Activated naive CD4-positive, alpha-beta T cell treated with anti-CD3 and anti-CD28 coated beads, Interleukin-2, amount 10 ng/mL, durations not matched to agents 7 days and 5 days (primary cell): ENCODE measurements at regions not wholly inside any gene's neighbourhood (a gene's known extent, or its start where the extent isn't known, plus 50 kb on each side); places are given as distances from the start of the nearest gene placed in this dataset.
"Not testable (repeated sequence)": the region's sequence is repeated elsewhere in the genome, so short reads cannot be mapped to it uniquely, and the experiment has no call there.

Source experiments
- CTCF ChIA-PET: fragments of 350-600 bp; sonication (Branson Sonifier 250); formaldehyde crosslinking; loops from one replicate; lab custom pipeline; 2021; ENCODE audit warnings: antibody characterized with exemption; lab: Charles Lee
- DNase-seq: peaks from one replicate; pipeline ENCODE4 v3.0.0-alpha.2; 2020
- H3K27ac Mint-ChIP-seq: one replicate; pipeline ENCODE4 v1.8.0; 2021; ENCODE audit warnings: mild to moderate bottlenecking, moderate library complexity, mixed read lengths
- H3K27me3 Mint-ChIP-seq: one replicate; pipeline ENCODE4 v1.8.0; 2021; ENCODE audit warnings: mild to moderate bottlenecking, mixed read lengths
- H3K36me3 Mint-ChIP-seq: one replicate; pipeline ENCODE4 v1.8.0; 2021; ENCODE audit warnings: mixed read lengths
- H3K4me1 Mint-ChIP-seq: one replicate; pipeline ENCODE4 v1.8.0; 2021; ENCODE audit warnings: mixed read lengths
- H3K4me3 Mint-ChIP-seq: one replicate; pipeline ENCODE4 v1.8.0; 2021; ENCODE audit warnings: mild to moderate bottlenecking, moderate library complexity, mixed read lengths
- H3K9me3 Mint-ChIP-seq: one replicate; pipeline ENCODE4 v1.8.0; 2021; ENCODE audit warnings: mixed read lengths

- no peak overlapping the region for H3K4me3 Mint-ChIP-seq
- no peaks in the 10 kb centered on the region for H3K27me3 Mint-ChIP-seq
- CTCF ChIA-PET = no interaction called here
- H3K36me3 Mint-ChIP-seq = no peaks in the 10 kb centered on the region
- DNase-seq = no peak
- H3K4me1 Mint-ChIP-seq = no peaks in the 10 kb centered on the region
- H3K9me3 Mint-ChIP-seq = no peaks in the 10 kb centered on the region
- H3K27ac Mint-ChIP-seq = no peak overlapping the region
Measured at GRCh38 chrX:63285375-63285774, 65.8 kb downstream of the SPIN4 start.

GRCh38 chrX:63284659-63285058, 66.5 kb downstream of the SPIN4 start:
- Mint-ChIP-seq H3K9me3 (no peaks in the 10 kb centered on the region), H3K27me3 (no peaks in the 10 kb centered on the region), H3K4me3 (no peak overlapping the region), H3K27ac (no peak overlapping the region), H3K4me1 (no peaks in the 10 kb centered on the region), H3K36me3 (no peaks in the 10 kb centered on the region)
- DNase-seq = no peak
- CTCF ChIA-PET = no interaction called here

- H3K4me3 Mint-ChIP-seq = no peak overlapping the region
- no peaks in the 10 kb centered on the region for H3K36me3 Mint-ChIP-seq
- H3K27me3 Mint-ChIP-seq = no peaks in the 10 kb centered on the region
- H3K9me3 Mint-ChIP-seq = no peaks in the 10 kb centered on the region
- no peaks in the 10 kb centered on the region for H3K4me1 Mint-ChIP-seq
- H3K27ac Mint-ChIP-seq = no peak overlapping the region
- DNase-seq = no peak
- CTCF ChIA-PET = no interaction called here
Measured at GRCh38 chrX:63283348-63283747, 67.8 kb downstream of the SPIN4 start.

- no peaks in the 10 kb centered on the region for H3K4me1 Mint-ChIP-seq
- no peaks in the 10 kb centered on the region for H3K9me3 Mint-ChIP-seq
- no peak overlapping the region for H3K27ac Mint-ChIP-seq
- DNase-seq = no peak
- no peak overlapping the region for H3K4me3 Mint-ChIP-seq
- CTCF ChIA-PET = no interaction called here
- H3K36me3 Mint-ChIP-seq = no peaks in the 10 kb centered on the region
- H3K27me3 Mint-ChIP-seq = no peaks in the 10 kb centered on the region
Measured at GRCh38 chrX:63282828-63283227, 68.3 kb downstream of the SPIN4 start.

GRCh38 chrX:63282077-63282476, 69.1 kb downstream of the SPIN4 start:
- no peak overlapping the region for H3K4me3 Mint-ChIP-seq
- CTCF ChIA-PET = no interaction called here
- H3K27me3 Mint-ChIP-seq = no peaks in the 10 kb centered on the region
- H3K36me3 Mint-ChIP-seq = no peaks in the 10 kb centered on the region
- H3K4me1 Mint-ChIP-seq = no peaks in the 10 kb centered on the region
- no peak for DNase-seq
- H3K9me3 Mint-ChIP-seq = no peaks in the 10 kb centered on the region
- H3K27ac Mint-ChIP-seq = no peak overlapping the region

- Mint-ChIP-seq H3K4me1 (no peaks in the 10 kb centered on the region), H3K9me3 (no peaks in the 10 kb centered on the region), H3K4me3 (no peak overlapping the region), H3K27ac (no peak overlapping the region), H3K36me3 (no peaks in the 10 kb centered on the region), H3K27me3 (no peaks in the 10 kb centered on the region)
- DNase-seq = no peak
- CTCF ChIA-PET = no interaction called here
Measured at GRCh38 chrX:63281465-63281864, 69.7 kb downstream of the SPIN4 start.

GRCh38 chrX:63277394-63277793, 73.7 kb downstream of the SPIN4 start:
- H3K4me3 Mint-ChIP-seq, H3K9me3 Mint-ChIP-seq, H3K27ac Mint-ChIP-seq, H3K4me1 Mint-ChIP-seq, H3K27me3 Mint-ChIP-seq, CTCF ChIA-PET, DNase-seq, H3K36me3 Mint-ChIP-seq: not testable (repeated sequence)

GRCh38 chrX:63275127-63275526, 76.0 kb downstream of the SPIN4 start:
- no peak overlapping the region for H3K27ac Mint-ChIP-seq
- no peaks in the 10 kb centered on the region for H3K9me3 Mint-ChIP-seq
- peak; percentile 21 for DNase-seq
- H3K4me3 Mint-ChIP-seq = no peak overlapping the region
- CTCF ChIA-PET = no interaction called here
- H3K36me3 Mint-ChIP-seq = no peaks in the 10 kb centered on the region
- no peaks in the 10 kb centered on the region for H3K27me3 Mint-ChIP-seq
- no peaks in the 10 kb centered on the region for H3K4me1 Mint-ChIP-seq

GRCh38 chrX:63270873-63271272, 80.3 kb downstream of the SPIN4 start:
- no peak for DNase-seq
- no peaks in the 10 kb centered on the region for H3K36me3 Mint-ChIP-seq
- CTCF ChIA-PET = no interaction called here
- no peaks in the 10 kb centered on the region for H3K4me1 Mint-ChIP-seq
- no peaks in the 10 kb centered on the region for H3K27me3 Mint-ChIP-seq
- no peak overlapping the region for H3K27ac Mint-ChIP-seq
- no peaks in the 10 kb centered on the region for H3K9me3 Mint-ChIP-seq
- H3K4me3 Mint-ChIP-seq = no peak overlapping the region

GRCh38 chrX:63258144-63258543, 93.0 kb downstream of the SPIN4 start:
- Mint-ChIP-seq H3K4me3 (no peak overlapping the region), H3K4me1 (no peaks in the 10 kb centered on the region), H3K9me3 (no peaks in the 10 kb centered on the region), H3K36me3 (no peaks in the 10 kb centered on the region), H3K27ac (no peak overlapping the region), H3K27me3 (no peaks in the 10 kb centered on the region)
- CTCF ChIA-PET = no interaction called here
- no peak for DNase-seq

GRCh38 chrX:63250253-63250868, 100.8 kb downstream of the SPIN4 start:
- Mint-ChIP-seq H3K27ac (no peak overlapping the region), H3K4me1 (no peaks in the 10 kb centered on the region), H3K36me3 (no peaks in the 10 kb centered on the region), H3K27me3 (no peaks in the 10 kb centered on the region), H3K9me3 (no peaks in the 10 kb centered on the region), H3K4me3 (no peak overlapping the region)
- CTCF ChIA-PET = interaction anchor here (0.8 to 1.1 kb wide), 2 partner anchors 105 to 437 kb away, joined by 3 read pairs; no protein-coding TSS in a partner anchor
- peak; percentile 56 for DNase-seq

- H3K27me3 Mint-ChIP-seq, H3K27ac Mint-ChIP-seq, H3K4me3 Mint-ChIP-seq, CTCF ChIA-PET, H3K36me3 Mint-ChIP-seq, DNase-seq, H3K4me1 Mint-ChIP-seq, H3K9me3 Mint-ChIP-seq: not testable (repeated sequence)
Measured at GRCh38 chrX:63242689-63243088, 108.4 kb downstream of the SPIN4 start.

- H3K4me3 Mint-ChIP-seq, H3K36me3 Mint-ChIP-seq, H3K27me3 Mint-ChIP-seq, H3K27ac Mint-ChIP-seq, DNase-seq, CTCF ChIA-PET, H3K4me1 Mint-ChIP-seq, H3K9me3 Mint-ChIP-seq: not testable (repeated sequence)
Measured at GRCh38 chrX:63235963-63236362, 115.2 kb downstream of the SPIN4 start.

GRCh38 chrX:63233013-63233412, 118.1 kb downstream of the SPIN4 start:
- H3K4me1 Mint-ChIP-seq, DNase-seq, H3K27me3 Mint-ChIP-seq, H3K4me3 Mint-ChIP-seq, H3K9me3 Mint-ChIP-seq, CTCF ChIA-PET, H3K36me3 Mint-ChIP-seq, H3K27ac Mint-ChIP-seq: not testable (repeated sequence)

GRCh38 chrX:63218202-63218601, 132.9 kb downstream of the SPIN4 start:
- not testable (repeated sequence) for H3K27ac Mint-ChIP-seq

GRCh38 chrX:63217549-63217948, 133.6 kb downstream of the SPIN4 start:
- H3K36me3 Mint-ChIP-seq, H3K27me3 Mint-ChIP-seq, H3K27ac Mint-ChIP-seq, H3K4me3 Mint-ChIP-seq, DNase-seq, CTCF ChIA-PET, H3K4me1 Mint-ChIP-seq, H3K9me3 Mint-ChIP-seq: not testable (repeated sequence)

More at GRCh38 chrX:63218202-63218601, 132.9 kb downstream of the SPIN4 start:
- H3K4me3 Mint-ChIP-seq, H3K36me3 Mint-ChIP-seq, CTCF ChIA-PET, H3K9me3 Mint-ChIP-seq, H3K27me3 Mint-ChIP-seq, H3K4me1 Mint-ChIP-seq, DNase-seq: not testable (repeated sequence)
